Kasumi-1 (cell line): ENCODE measurements at regions not wholly inside any gene's neighbourhood (a gene's known extent, or its start where the extent isn't known, plus 50 kb on each side); places are given as distances from the start of the nearest gene placed in this dataset.
"Not testable (repeated sequence)": the region's sequence is repeated elsewhere in the genome, so short reads cannot be mapped to it uniquely, and the experiment has no call there.

ENCODE experiments used
- DNase-seq, 2 experiments: peaks; one replicate each; lab custom pipeline; 2025; lab: John Stamatoyannopoulos, UW

DNA sequence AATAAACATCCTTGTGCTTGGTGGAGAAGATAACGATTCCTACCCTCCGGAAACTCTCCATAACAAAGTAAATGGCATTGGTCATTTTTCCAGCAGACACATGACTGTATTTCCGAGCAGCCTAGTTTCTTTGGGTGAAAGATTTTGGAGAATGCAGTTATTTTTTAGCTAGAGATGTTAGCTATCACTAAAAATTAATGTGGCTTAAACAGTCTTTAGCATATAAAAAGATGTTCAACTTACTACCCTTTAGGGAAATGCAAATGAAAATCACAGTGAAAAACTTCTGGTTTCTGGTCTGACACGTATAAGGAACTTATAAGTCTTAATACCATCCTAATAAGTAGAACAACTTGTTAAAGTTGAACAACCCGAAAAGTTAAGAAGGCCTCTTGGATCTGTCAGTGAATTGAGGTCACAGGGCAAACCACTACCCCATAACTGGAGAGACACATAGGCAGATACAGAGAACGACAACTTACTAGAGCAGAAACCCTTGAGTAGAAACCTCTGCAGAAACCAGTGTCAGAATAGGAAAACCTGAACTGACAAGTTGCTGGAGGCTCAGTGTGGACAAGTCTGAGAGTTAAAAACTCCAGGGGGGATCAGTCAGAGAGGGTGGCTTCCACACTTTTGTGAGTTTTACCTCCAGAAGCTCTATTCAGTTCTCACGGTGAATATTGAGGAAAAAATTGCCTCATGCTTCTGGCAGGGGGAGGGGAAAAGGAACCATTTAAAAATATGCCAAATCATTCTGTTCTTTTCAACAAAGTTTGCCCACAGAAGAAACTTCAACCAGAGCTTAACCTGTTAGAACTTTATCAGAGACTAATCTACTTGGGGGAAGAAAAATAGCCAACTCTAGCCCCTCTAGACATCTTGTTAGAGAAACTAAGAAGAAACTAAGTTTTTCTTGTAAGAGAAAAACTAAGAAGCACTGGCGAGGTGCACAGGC, 325.2 kb upstream of the RPS23 start:
- no peak for DNase-seq

DNA sequence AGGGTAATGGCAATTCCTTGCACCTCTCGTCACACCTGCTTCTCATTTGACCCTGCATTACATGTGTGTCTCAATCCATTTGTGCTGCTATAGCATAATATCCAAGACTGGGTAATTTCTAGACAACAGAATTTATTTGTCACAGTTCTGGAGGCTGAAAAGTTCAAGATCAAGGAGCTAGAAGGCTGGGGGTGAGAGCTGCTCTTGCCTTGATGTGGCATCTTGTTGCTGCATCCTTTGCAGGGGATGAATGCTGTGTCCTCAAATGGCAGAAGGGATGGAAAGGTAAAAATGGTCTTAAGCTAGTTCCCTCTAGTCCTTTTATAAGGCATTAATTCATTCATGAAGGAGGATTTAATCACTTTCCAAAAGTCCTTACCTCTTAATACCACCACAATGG, 323.7 kb upstream of the RPS23 start:
- no peak for DNase-seq

DNA sequence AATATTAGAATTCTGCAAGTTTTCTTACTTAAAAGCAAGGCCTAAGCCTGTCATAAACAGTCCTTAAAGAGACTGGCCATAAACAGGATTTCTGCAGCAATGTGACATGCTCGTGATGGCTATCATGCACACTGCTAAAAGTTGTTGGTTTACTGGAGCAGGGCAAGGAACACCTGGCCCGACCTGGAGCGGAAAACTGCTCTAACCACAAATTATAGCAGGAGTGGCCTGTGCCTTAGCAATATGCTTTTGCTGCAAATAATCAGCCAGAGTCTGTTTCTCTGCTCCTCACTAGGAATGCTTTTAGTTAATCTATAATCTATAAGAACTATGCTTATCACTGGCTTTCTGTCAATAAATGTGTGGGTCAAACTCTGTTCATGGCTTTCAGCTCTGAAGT, 322.9 kb upstream of the RPS23 start:
- no peak for DNase-seq

- no peak for DNase-seq
These were observed 321.5 kb upstream of the RPS23 start for GRCh38 chr5:82599692-82600091.

DNA sequence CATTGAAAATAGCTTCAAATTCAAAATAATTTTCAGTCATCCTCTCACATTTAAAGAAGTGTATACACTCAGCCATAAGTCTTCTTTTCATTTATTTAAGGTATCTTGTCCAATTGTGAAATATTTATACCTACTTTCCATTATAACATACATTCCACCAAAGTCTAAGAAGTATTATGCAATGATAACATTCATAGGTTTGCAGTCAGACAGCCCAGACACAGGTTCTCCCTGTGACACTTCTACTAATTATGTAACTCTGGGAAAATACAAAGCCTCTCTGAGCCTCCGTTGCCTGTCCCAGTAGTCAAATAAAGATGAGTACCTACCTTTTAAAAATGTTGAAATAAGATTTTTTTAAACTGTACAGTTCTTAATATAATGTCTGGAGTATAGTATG, 320.9 kb upstream of the RPS23 start:
- no peak for DNase-seq

GRCh38 chr5:82597437-82597836, 319.3 kb upstream of the RPS23 start:
- DNase-seq, result peak; percentile 6

DNA sequence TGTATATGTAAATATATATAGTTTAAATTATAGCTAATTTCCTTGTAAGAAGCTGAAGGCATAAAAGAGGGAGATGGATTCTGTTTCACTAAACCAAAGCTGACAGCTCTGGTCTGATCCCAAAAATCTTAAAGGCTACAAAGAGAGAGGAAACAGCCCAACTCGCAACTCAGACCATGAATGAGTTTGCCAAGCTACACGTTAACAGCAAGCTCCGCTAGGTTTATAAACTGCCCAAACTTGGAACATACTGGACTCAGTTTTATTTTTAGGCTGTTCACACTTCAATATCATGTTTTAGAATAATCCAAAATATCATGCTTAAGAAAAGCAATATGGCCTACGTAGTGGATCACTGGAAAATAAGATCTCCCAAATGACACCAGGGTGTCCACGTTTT, 318.3 kb upstream of the RPS23 start:
- no peak for DNase-seq

- DNase-seq, result no peak
These were observed 317.0 kb upstream of the RPS23 start for GRCh38 chr5:82595113-82595512.

GRCh38 chr5:82594097-82594496, 315.9 kb upstream of the RPS23 start:
- no peak for DNase-seq

GRCh38 chr5:82593481-82593880, 315.3 kb upstream of the RPS23 start:
- DNase-seq, result no peak

DNA sequence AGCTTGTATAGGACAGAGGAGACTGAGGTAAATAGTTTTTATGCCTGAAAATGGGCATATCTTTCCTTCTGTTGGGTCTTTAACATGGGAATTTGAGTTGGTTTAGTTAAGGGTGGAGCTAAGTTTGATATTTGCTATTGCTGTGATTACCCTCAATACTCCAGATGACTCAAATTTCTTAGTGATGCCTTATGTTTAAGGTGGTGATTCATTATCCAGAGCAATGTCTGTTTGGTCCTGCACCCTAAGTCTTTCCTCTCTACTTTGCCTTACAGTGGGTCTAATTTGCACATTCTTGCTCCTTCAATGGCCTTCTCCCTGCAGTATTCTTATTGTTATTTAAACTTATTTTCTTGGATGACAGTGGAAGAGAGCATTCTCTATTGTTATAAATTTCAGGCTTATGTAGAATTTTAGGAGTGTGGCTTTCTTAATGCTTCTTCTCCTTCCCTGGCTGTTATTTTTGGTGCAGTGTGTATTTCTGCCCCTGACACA, 312.9 kb upstream of the RPS23 start:
- no peak for DNase-seq

- no peak for DNase-seq
These were observed 312.0 kb upstream of the RPS23 start for GRCh38 chr5:82590112-82590511.

GRCh38 chr5:82586661-82587310, 308.6 kb upstream of the RPS23 start:
- no peak for DNase-seq

GRCh38 chr5:82586181-82586580, 308.0 kb upstream of the RPS23 start:
- DNase-seq, result no peak

DNA sequence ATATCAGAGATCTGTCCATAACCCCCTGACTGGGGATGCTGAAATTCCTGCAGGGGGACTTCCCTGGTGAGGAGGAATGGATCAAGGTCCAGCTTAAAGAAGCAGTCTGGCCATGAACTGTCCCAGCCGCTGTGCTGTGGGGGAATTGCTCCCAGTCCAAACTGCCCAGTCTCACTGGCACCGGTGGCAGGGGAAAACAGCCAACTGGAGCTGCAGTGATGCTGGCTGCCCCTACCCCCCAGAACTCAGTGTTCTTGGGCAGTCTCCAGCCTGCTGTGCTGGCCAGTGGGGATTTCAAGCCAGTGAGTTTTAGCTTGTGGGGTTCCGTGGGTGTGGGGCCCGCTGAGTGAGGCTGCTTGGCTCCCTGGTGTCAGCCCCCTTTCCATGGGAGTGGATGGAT, 306.5 kb upstream of the RPS23 start:
- DNase-seq, result no peak

GRCh38 chr5:82583331-82583730, 305.2 kb upstream of the RPS23 start:
- not testable (repeated sequence) for DNase-seq

GRCh38 chr5:82564963-82565362, 286.8 kb upstream of the RPS23 start:
- DNase-seq, result no peak

- DNase-seq, result no peak
These were observed 285.6 kb upstream of the RPS23 start for GRCh38 chr5:82563745-82564144.

GRCh38 chr5:82562696-82563240, 284.6 kb upstream of the RPS23 start:
- no peak for DNase-seq

- no peak for DNase-seq
These were observed 283.6 kb upstream of the RPS23 start for GRCh38 chr5:82561797-82562196.

DNA sequence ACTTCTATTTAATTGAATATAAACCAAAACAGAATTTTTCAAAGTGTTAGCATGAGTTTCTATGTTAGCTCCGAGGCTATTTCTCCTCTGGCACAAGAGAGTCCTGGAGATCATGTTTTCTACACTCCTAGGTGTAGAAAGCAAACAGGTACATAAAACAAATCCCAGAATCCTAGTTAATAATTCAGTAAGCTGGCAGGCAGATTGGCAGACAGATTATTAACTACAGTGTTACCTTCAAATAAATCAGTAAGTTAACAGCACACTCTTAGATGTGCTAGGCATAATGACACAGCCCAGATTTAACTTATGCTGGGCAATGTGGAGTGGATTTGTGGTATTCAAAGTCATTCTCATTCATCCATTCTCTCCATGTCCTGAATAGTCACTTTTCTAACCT, 282.8 kb upstream of the RPS23 start:
- no peak for DNase-seq

DNA sequence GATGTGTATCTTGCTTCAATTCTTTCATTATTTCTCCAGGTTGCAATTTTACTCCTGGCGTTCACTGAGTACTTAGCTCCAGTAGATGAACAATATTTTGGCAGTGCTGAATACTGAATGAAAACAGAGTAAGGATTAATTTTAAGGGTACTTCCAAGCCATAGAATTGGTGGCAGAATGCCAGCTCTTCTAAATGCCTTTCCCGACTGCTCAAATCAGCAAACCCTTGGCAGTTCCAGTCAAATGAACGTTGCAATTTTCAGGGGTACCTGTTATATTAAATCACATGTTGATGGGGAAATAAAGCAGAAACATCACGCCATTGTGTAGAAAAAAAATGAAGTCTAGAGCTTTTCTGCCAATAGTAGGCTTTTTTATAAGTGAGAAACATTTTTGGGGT, 282.4 kb upstream of the RPS23 start:
- no peak for DNase-seq

GRCh38 chr5:82551840-82552385, 273.8 kb upstream of the RPS23 start:
- no peak for DNase-seq
